EH (cell line): ENCODE measurements at regions not wholly inside any gene's neighbourhood (a gene's known extent, or its start where the extent isn't known, plus 50 kb on each side); places are given as distances from the start of the nearest gene placed in this dataset.

Experiments
- DNase-seq: peaks from one replicate; pipeline ENCODE4 v3.0.0-alpha.2; 2015; ENCODE audit warnings: low read depth

- DNase-seq = no peak
Measured at GRCh38 chr20:60430516-60431001, 472.3 kb downstream of the CDH26 start.

- no peak for DNase-seq
Measured at GRCh38 chr20:60431349-60431748, 473.1 kb downstream of the CDH26 start.

- DNase-seq = no peak
Measured at GRCh38 chr20:60437418-60437817, 479.2 kb downstream of the CDH26 start.

DNA sequence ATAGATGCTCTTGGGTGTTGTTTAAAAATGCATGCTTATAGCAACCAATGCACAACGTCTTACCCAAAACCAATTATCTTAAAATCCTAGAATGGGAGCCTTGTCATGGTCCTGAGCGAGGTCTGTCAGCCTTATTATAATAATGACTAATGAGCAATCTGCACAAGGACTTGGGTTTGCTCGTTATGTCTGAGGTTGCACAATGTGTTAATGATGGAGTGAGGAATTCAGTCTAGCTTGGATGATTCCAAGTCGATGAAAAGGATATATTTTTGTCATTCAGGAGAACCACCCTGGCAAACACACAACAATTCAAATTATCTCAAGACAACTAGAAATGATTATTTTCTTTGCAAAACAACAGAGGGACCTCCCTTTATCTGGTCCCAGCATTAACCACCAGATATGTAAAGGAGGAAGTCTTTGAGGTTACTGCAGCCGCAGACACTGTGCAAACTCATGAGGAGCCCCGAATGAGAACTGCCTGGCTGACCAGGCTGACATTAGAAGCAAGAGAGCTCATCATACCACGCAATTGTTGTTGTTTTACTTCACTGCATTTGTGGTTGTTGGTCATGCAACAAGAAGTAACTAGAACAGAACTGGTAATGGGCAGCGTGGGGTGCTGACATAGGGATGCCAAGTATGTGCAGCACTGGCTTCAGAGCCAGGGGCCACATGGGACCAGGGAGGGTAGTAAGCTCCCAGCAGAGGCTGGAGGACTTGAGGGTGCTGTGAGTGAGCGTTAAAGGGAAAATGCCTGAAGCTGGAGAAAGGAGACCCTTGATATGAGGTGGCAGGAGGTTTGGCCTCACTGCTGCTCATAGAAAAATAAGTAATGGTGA lies 488.3 kb downstream of the CDH26 start:
- no peak for DNase-seq

DNA sequence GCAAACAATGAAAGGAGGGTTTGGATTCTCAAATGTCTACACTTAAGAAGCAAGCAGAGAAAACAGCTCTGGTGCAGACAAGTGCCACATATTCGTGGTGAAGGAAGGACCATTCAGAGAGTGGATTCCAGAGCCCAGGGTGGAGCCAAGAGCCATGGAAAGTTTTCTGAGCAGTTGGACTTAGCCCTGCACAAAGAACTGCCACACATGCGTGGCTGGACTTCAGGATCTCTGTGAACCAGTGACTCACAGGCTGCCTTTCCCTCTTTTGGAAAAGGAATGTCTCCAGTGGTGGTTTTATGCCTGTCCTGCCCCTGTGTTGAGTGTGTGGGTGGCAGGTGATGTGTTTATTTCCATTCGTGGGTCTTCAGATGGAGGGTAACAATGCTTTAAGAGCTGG lies 489.5 kb downstream of the CDH26 start:
- no peak for DNase-seq

GRCh38 chr20:60453388-60454246 lies 495.4 kb downstream of the CDH26 start:
- DNase-seq = no peak

- no peak for DNase-seq
Measured at GRCh38 chr20:60454491-60454890, 496.3 kb downstream of the CDH26 start.

DNA sequence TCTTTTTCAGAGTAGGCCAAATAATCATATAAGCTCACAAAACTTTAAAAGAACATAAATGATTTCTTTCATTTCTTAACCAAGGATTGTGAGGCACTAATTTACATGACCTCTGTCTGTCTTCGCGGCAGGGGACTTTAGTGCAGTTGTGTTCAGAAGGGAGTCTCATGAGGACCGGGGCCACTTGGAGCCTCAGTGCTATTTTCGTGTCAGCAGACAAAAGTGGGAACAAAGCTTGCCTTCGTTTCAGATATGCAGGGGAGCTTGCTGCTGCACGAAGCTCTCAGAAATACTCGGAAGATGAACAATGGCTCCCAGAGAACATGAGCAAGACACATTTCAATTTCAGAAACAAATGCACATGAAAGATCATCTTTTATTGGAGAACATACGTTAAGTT lies 497.0 kb downstream of the CDH26 start:
- DNase-seq = no peak

- DNase-seq = no peak
Measured at GRCh38 chr20:60459212-60459611, 501.0 kb downstream of the CDH26 start.

DNA sequence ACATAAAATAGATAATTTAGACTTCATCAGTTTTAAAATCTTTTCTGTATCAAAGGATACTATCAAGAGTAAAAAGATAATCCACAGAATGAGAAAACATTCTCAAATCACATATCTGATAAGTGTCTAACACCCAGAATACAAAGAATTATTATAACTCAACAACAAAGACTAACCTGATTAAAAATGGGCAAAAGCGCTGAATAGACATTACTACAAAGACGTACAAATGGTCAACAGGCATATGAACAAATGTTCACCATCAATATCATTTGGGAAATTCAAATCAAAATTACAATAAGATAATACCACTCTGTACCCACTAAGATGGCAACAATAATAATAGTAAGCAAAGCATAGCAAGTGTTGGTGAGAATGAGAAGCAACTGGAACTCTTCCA lies 503.8 kb downstream of the CDH26 start:
- no peak for DNase-seq

GRCh38 chr20:60463798-60464197 lies 505.6 kb downstream of the CDH26 start:
- no peak for DNase-seq

- no peak for DNase-seq
Measured at GRCh38 chr20:60465439-60465838, 507.2 kb downstream of the CDH26 start.

GRCh38 chr20:60465993-60466686 lies 507.9 kb downstream of the CDH26 start:
- no peak for DNase-seq

DNA sequence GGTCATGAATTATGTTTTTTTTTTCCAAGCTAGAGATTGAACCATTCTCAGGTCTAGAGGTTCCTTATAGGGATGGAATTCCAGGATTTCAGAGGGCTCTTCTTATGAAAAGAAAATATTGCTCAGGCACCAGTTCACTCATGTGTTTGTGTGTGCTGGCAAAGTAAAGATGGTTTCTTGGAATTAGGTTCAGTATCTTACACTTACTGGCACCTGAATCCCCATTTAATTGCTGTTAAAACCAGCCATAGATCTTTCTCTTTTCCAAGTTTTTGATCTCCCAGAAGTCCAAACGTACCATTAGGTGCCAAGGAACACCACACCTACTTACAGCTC lies 508.4 kb downstream of the CDH26 start:
- DNase-seq = no peak

DNA sequence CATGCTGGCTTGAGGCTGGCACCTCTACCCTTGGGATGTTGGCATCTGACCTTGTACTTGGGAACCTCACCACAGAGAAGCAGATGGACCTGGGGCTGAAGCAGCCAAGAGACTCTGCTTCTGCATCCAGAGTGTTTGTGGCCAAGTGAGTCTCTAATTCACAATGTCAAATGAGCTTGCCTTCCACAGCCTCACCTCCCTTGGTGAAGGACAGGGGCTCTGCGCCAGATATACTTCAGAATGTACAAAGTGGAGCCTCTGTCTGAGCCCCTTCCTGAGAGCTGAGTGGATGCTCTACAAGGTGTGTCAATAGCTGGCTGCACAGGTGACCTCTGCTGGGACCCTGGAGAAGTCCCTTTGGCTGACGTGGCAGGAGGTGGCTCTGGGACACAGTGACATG lies 508.9 kb downstream of the CDH26 start:
- DNase-seq = no peak

- no peak for DNase-seq
Measured at GRCh38 chr20:60467771-60468170, 509.5 kb downstream of the CDH26 start.

GRCh38 chr20:60469829-60470228 lies 511.6 kb downstream of the CDH26 start:
- no peak for DNase-seq

DNA sequence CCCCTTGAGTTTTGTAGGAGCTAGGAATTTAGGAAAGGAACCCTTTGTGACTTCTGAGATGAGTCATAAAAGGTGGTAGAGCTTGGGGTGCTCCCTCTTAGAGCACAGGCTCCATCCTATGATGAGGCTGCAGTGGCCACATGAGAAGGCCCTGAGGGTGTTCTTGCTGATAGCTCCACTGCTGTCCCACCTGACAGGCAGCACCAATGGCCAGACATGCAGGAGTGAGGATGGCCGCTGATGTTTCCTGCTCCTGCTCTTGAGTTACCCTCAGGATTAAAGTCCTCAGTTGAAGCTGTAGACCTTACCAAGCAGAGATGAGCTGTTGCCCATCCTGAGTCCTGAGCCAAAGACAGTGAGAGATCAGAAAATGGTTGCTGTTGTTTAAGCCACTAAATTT lies 512.1 kb downstream of the CDH26 start:
- no peak for DNase-seq

GRCh38 chr20:60473211-60473610 lies 515.0 kb downstream of the CDH26 start:
- DNase-seq = no peak

DNA sequence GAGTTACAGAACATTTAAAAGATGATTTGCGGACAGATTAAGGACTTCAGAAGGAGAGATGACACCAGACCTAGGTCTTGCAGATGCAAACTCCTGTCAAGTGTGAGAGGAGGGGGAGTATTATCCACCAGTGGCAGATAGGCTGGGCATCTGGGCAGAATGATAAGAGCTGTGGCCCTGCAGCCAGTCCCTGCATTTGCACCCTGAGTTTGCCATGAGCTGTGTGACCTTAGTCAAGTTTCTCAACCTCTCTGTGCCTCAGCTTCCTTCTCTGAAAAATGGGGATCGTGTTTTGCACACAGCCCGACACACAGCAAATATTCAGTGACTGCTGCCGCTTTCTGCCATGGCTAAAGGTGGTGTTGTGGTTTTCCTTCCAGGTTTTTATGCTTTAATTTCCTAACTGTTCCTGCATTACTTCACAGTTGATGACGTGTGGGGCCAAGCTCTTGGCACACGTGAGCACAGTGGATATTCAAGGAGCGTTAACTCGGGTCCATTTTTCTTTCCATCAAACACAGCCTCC lies 516.2 kb downstream of the CDH26 start:
- DNase-seq = no peak

DNA sequence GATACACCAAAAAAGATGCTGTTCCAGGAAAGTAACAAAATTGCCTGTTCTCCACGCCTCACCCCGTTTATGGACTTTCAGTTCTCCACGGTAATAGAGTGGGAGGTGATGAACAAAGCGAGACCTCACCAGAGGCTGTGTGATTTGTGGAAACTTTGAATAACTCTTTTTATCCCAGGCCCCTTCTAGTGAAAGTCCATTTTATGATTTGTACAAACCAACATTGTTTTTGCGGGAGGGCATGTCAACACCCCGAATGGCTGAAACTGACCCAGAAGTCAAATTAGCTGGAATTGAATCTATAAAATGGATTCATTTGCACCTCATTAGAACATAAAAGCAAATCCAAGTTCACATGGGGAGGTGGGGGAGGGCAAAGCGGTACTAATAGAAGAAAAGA lies 517.8 kb downstream of the CDH26 start:
- no peak for DNase-seq

DNA sequence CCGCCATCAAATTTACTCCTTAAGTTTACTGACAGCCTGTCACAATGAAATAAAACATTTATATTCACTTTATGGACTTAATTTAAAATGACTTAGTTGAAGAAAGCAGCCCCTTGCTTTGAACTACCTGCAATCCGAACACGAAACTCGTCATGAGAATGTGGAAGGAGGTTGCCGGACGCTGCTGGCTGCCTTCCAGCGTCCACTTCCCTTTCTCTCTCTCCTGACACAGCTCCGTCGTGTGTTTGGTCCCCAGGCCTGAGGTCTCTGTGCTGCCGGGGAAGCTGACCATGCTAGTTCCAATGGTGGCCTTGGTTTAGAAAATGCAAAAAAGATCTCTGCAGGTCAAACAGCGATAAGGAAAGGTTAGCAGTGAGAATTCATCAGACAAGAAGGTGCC lies 519.7 kb downstream of the CDH26 start:
- no peak for DNase-seq
